Activated B cell treated with CpG ODN at 0.5 μM for 24 hours (primary cell): ENCODE measurements at regions not wholly inside any gene's neighbourhood (a gene's known extent, or its start where the extent isn't known, plus 50 kb on each side); places are given as distances from the start of the nearest gene placed in this dataset.

Experiments
- ATAC-seq: fragments of 200-7000 bp; cut with Tn5 transposase; one replicate; pipeline ENCODE4 v1.10.0; 2021; ENCODE audit warnings: low read depth, mild to moderate bottlenecking, moderate library complexity
- CTCF ChIA-PET: fragments of 350-600 bp; sonication (Branson Sonifier 250); formaldehyde crosslinking; loops from one replicate; lab custom pipeline; 2021; ENCODE audit warnings: antibody characterized with exemption; lab: Charles Lee
- POLR2A ChIA-PET: fragments of 350-600 bp; sonication (Branson Sonifier 250); formaldehyde crosslinking; loops from one replicate; lab custom pipeline; 2021; ENCODE audit warnings: antibody characterized with exemption; lab: Charles Lee
- DNase-seq: peaks from one replicate; pipeline ENCODE4 v3.0.0; 2022
- H3K27ac Mint-ChIP-seq: one replicate; pipeline ENCODE4 v1.8.0; 2020; ENCODE audit warnings: mixed read lengths
- H3K27me3 Mint-ChIP-seq: one replicate; pipeline ENCODE4 v1.8.0; 2021; ENCODE audit warnings: mixed read lengths
- H3K36me3 Mint-ChIP-seq: one replicate; pipeline ENCODE4 v1.8.0; 2021; ENCODE audit warnings: low read depth, mixed read lengths
- H3K4me1 Mint-ChIP-seq: one replicate; pipeline ENCODE4 v1.8.0; 2021; ENCODE audit warnings: mixed read lengths
- H3K4me3 Mint-ChIP-seq: one replicate; pipeline ENCODE4 v1.8.0; 2020; ENCODE audit warnings: mild to moderate bottlenecking, mixed read lengths
- H3K9me3 Mint-ChIP-seq: one replicate; pipeline ENCODE4 v1.8.0; 2020; ENCODE audit warnings: mixed read lengths
- intact Hi-C: fragments of 100-400 bp; cut with micrococcal nuclease; formaldehyde crosslinking; loops from one replicate; pipeline ENCODE4 v1.15.1; 2024
- TF ChIP-seq, protein P1 (sequence below): fragments of 200-600 bp; IDR thresholded peaks from one replicate; pipeline ENCODE4 v1.8.0; 2022; ENCODE audit warnings: antibody characterized with exemption, mild to moderate bottlenecking

DNA sequence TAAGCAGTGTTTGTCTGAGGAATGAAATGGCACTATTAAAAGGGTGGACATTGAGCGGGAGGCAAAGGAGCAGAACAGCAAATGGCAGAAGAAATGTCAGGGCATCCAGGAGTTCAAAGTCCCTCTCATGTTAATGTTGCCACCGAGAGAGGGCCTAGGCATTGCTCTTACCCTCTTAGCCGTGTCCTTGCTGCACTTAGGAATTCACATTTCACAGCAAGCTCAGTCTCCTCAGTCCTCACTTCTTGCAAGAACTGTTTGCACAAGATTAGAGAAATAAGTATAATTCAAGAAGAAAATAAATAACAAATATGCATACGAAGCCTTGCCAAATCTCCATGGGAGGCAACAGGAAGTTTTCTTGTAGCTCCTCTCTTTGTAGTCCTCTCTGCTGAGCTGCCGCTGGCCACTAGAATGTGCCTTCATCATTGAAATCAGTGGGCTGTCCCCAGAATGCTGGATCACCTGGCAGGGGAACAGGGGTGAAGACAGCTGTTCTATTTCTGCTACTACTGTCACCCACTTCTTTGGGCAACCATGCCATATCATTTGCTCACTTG lies 205.8 kb downstream of the ZNF326 start:
- TF ChIP-seq, protein P1, sequence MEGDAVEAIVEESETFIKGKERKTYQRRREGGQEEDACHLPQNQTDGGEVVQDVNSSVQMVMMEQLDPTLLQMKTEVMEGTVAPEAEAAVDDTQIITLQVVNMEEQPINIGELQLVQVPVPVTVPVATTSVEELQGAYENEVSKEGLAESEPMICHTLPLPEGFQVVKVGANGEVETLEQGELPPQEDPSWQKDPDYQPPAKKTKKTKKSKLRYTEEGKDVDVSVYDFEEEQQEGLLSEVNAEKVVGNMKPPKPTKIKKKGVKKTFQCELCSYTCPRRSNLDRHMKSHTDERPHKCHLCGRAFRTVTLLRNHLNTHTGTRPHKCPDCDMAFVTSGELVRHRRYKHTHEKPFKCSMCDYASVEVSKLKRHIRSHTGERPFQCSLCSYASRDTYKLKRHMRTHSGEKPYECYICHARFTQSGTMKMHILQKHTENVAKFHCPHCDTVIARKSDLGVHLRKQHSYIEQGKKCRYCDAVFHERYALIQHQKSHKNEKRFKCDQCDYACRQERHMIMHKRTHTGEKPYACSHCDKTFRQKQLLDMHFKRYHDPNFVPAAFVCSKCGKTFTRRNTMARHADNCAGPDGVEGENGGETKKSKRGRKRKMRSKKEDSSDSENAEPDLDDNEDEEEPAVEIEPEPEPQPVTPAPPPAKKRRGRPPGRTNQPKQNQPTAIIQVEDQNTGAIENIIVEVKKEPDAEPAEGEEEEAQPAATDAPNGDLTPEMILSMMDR: no peak
- intact Hi-C loops: no loop called here
- Mint-ChIP-seq H3K4me1 (no peaks in the 10 kb centered on the region), H3K9me3 (no peaks in the 10 kb centered on the region), H3K36me3 (no peaks in the 10 kb centered on the region), H3K27ac (no peak overlapping the region), H3K27me3 (peaks cover 5% of the 10 kb centered on the region), H3K4me3 (no peak overlapping the region)
- ATAC-seq (no peak), DNase-seq (no peak)
- ChIA-PET CTCF (no interaction called here), POLR2A (no interaction called here)

DNA sequence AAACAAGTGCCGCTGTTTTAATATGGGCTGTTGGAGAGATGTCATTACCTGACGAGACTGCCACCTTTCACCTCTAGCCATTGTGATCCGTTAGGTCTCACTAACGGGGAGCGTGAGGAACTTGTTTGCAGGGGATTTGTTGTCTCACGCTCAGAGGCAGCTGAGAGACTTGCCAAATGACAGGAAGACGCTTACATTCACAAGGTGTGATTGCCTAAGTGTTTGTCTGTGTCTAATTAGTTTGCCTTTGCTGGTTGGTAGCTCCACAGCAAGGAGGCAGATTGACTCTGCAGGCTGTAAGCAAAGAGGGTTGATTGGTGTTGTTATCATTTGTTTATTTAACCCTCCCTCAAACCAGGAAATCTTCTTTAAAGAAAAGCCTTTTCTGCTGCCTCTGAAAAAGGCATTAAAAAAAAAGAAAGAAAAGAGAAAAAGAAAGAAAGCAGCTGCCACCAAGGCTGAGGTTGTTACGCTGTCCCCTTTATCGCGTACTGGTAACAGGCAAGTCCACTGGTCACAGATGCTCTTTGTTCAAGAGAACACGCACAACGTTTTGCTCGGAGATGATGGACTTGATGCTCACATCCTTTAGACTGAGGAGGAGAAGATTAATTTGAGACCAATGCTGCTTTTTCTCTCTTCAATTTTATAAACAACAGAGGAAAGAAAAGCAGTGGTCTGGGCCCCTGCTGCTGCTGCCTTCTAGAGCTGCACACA lies 203.9 kb downstream of the ZNF326 start:
- Mint-ChIP-seq H3K27me3 (peaks cover 5% of the 10 kb centered on the region), H3K36me3 (no peaks in the 10 kb centered on the region), H3K4me3 (no peak overlapping the region), H3K9me3 (no peaks in the 10 kb centered on the region), H3K4me1 (no peaks in the 10 kb centered on the region), H3K27ac (no peak overlapping the region)
- intact Hi-C loops: no loop called here
- TF ChIP-seq, protein P1: no peak
- ChIA-PET CTCF (no interaction called here), POLR2A (no interaction called here)
- ATAC-seq (no peak), DNase-seq (no peak)

DNA sequence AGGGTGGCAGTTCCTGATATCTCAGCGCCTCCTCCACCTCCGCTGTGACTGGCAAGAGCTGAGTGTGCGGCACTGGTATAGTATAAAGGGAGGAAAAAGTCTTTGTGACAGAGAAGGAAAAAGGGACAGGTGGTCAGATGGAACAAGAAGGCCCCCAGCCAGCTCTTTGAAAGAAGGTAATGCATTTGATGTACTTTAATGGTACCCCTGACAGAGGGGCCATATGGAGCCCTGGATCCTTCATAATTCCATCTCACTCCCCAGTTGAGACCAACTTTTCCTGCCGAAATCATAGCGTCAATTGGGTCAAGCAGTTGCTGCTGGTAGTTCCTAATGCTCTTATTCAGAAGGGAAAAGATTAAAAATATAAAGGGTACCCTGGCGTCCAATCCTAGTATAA lies 198.2 kb downstream of the ZNF326 start:
- DNase-seq (no peak), ATAC-seq (no peak)
- no peak overlapping the region for H3K27ac Mint-ChIP-seq
- no peaks in the 10 kb centered on the region for H3K4me1 Mint-ChIP-seq
- TF ChIP-seq, protein P1: no peak
- POLR2A ChIA-PET: no interaction called here
- CTCF ChIA-PET: no interaction called here
- H3K27me3 Mint-ChIP-seq: peaks cover 3% of the 10 kb centered on the region
- H3K36me3 Mint-ChIP-seq: no peaks in the 10 kb centered on the region
- intact Hi-C loops: no loop called here
- H3K9me3 Mint-ChIP-seq: no peaks in the 10 kb centered on the region
- no peak overlapping the region for H3K4me3 Mint-ChIP-seq

DNA sequence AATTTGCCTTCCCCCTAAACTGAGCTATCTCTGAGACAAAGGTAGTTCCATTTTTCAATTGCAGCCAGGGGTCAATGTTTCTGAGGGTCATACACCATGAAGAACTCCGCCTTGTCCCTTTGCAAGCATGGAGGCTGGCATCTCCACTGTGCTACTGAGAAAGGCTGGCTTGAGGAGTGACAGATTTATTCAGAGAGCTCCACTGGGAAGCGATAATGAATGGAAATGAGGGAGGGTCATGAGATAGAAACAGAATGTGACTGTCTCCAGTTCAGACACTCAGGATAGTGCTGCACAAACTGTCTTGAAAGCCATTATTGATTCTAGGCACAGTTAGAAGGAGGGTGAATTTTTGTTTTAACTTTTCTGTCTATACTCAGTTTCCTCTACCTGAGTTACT lies 197.5 kb downstream of the ZNF326 start:
- peaks cover 3% of the 10 kb centered on the region for H3K27me3 Mint-ChIP-seq
- intact Hi-C loops: no loop called here
- DNase-seq (no peak), ATAC-seq (no peak)
- no peaks in the 10 kb centered on the region for H3K9me3 Mint-ChIP-seq
- H3K27ac Mint-ChIP-seq: no peak overlapping the region
- CTCF ChIA-PET: no interaction called here
- no peak overlapping the region for H3K4me3 Mint-ChIP-seq
- POLR2A ChIA-PET: no interaction called here
- no peaks in the 10 kb centered on the region for H3K36me3 Mint-ChIP-seq
- no peaks in the 10 kb centered on the region for H3K4me1 Mint-ChIP-seq
- TF ChIP-seq, protein P1: no peak

DNA sequence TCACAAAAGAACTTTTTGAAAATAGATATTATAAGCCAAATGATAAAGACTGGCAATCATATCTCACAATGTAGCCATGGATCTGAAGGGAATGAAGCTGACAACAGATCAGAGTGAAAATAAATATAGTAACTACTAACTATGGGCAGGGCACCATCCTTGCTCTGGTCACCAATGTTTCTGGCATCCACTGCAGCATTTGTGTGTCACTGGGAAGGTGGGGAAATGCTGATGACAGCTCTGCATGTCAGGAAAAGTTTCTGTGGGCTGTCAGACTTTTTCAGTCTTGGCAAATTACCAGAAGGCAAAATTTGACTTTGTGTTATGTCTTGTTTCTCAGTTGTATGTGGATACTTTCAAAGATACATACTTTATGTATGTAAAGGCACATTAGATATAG lies 195.6 kb downstream of the ZNF326 start:
- intact Hi-C loops: no loop called here
- DNase-seq (no peak), ATAC-seq (no peak)
- Mint-ChIP-seq H3K9me3 (no peaks in the 10 kb centered on the region), H3K36me3 (no peaks in the 10 kb centered on the region), H3K27ac (no peak overlapping the region), H3K4me3 (no peak overlapping the region), H3K4me1 (no peaks in the 10 kb centered on the region), H3K27me3 (no peaks in the 10 kb centered on the region)
- POLR2A ChIA-PET: no interaction called here
- CTCF ChIA-PET: no interaction called here
- TF ChIP-seq, protein P1: no peak
